Transverse colon (tissue), 4 donors: ENCODE measurements at regions not wholly inside any gene's neighbourhood (a gene's known extent, or its start where the extent isn't known, plus 50 kb on each side); places are given as distances from the start of the nearest gene placed in this dataset.

Experiments used
- POLR2A ChIP-seq: fragments of 450-650 bp; IDR thresholded peaks from one replicate; pipeline ENCODE4 v1.6.1; 2016; ENCODE audit warnings: antibody characterized with exemption, mild to moderate bottlenecking, moderate library complexity
- POLR2AphosphoS5 ChIP-seq, 3 donors: sonication (generic); formaldehyde crosslinking; IDR thresholded peaks; one replicate each; pipeline ENCODE4 v1.6.1; 2016; ENCODE audit warnings: antibody characterized with exemption in 3 of 3
- TF ChIP-seq, protein P1 (sequence below), 5 experiments: fragments of 200-600 bp in 3 of 5; fragments of 450-650 bp in 2 of 5; sonication (generic) in 3 of 5; IDR thresholded peaks; 1 replicate in 2 of 5; 2 replicates in 3 of 5; pipeline ENCODE4 v1.5.1; 2016 to 2017; ENCODE audit warnings: antibody characterized with exemption in 5 of 5, inconsistent platforms in 3 of 5, mild to moderate bottlenecking in 2 of 5, moderate library complexity in 1 of 5

GRCh38 chr22:48310740-48311139 is 1516.9 kb downstream of the BRD1 start:
- TF ChIP-seq POLR2A (no peak), POLR2AphosphoS5 (IDR thresholded peaks at IDR 0.05) (no peak)
- TF ChIP-seq, protein P1, sequence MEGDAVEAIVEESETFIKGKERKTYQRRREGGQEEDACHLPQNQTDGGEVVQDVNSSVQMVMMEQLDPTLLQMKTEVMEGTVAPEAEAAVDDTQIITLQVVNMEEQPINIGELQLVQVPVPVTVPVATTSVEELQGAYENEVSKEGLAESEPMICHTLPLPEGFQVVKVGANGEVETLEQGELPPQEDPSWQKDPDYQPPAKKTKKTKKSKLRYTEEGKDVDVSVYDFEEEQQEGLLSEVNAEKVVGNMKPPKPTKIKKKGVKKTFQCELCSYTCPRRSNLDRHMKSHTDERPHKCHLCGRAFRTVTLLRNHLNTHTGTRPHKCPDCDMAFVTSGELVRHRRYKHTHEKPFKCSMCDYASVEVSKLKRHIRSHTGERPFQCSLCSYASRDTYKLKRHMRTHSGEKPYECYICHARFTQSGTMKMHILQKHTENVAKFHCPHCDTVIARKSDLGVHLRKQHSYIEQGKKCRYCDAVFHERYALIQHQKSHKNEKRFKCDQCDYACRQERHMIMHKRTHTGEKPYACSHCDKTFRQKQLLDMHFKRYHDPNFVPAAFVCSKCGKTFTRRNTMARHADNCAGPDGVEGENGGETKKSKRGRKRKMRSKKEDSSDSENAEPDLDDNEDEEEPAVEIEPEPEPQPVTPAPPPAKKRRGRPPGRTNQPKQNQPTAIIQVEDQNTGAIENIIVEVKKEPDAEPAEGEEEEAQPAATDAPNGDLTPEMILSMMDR (IDR thresholded peaks at IDR 0.05): no peak
